A549 (cell line): ENCODE measurements at regions not wholly inside any gene's neighbourhood (a gene's known extent, or its start where the extent isn't known, plus 50 kb on each side); places are given as distances from the start of the nearest gene placed in this dataset.

ENCODE experiments used
- ATAC-seq, 2 experiments: fragments of 200-7000 bp in 1 of 2; fragments of >200 bp in 1 of 2; cut with Nextera tagmentation in 1 of 2; cut with Tn5 transposase in 1 of 2; 3 replicates each; pipeline versions ENCODE4 v1.8.0 to v1.9.1; 2018 to 2020; ENCODE audit warnings: mild to moderate bottlenecking in 1 of 2, moderate library complexity in 1 of 2
- CTCF ChIA-PET: fragments of 300-600 bp; sonication (Branson Sonifier 250); formaldehyde crosslinking; extraction: SDS; loops from one replicate; lab custom pipeline; 2021; ENCODE audit warnings: antibody characterized with exemption, inconsistent platforms; lab: Yijun Ruan, JAX
- POLR2A ChIA-PET: fragments of 350-600 bp; formaldehyde crosslinking; extraction: SDS; loops from one replicate; lab custom pipeline; 2021; ENCODE audit warnings: antibody characterized with exemption, inconsistent platforms; lab: Yijun Ruan, JAX
- DNase-seq, 2 experiments: peaks; one replicate each; pipeline versions ENCODE4 v3.0.0 to v3.0.0-alpha.2; 2011 to 2016; ENCODE audit warnings: low read depth in 1 of 2, low spot score in 1 of 2
- FAIRE-seq: peaks from 2 replicates; lab custom pipeline; 2011; peaks lifted over from hg19 to GRCh38; lab: Jason Lieb, UNC
- H3K27ac ChIP-seq, 2 experiments: fragments of >200 bp; sonication (Bioruptor Twin); formaldehyde crosslinking; 3 replicates each; pipeline ENCODE4 v1.5.1; 2016 to 2017
- H3K4me1 ChIP-seq: fragments of >200 bp; sonication (Bioruptor Twin); formaldehyde crosslinking; 3 replicates; pipeline ENCODE4 v1.6.1; 2016
- H3K4me2 ChIP-seq: fragments of >200 bp; sonication (Bioruptor Twin); formaldehyde crosslinking; 3 replicates; pipeline ENCODE4 v1.6.1; 2016
- H3K4me3 ChIP-seq: fragments of >200 bp; sonication (Bioruptor Twin); formaldehyde crosslinking; 3 replicates; pipeline ENCODE4 v1.5.1; 2016
- H3K9me3 ChIP-seq: fragments of >200 bp; sonication (Bioruptor Twin); formaldehyde crosslinking; 3 replicates; pipeline ENCODE4 v1.6.1; 2016
- ATOH8 ChIP-seq: fragments of 250-450 bp; sonication (Bioruptor Pico); IDR thresholded peaks from 2 replicates; pipeline ENCODE4 v1.5.0; 2020; ENCODE audit warnings: low read depth, mild to moderate bottlenecking, moderate library complexity
- BHLHE40 ChIP-seq: IDR thresholded peaks from 2 replicates; pipeline ENCODE4 v1.6.1; 2012; ENCODE audit warnings: low read depth, low read length, inconsistent platforms
- CBX2 ChIP-seq: fragments of 200-600 bp; sonication (generic); IDR thresholded peaks from 2 replicates; pipeline ENCODE4 v1.6.1; 2016; ENCODE audit warnings: low read depth, mild to moderate bottlenecking, borderline replicate concordance
- CBX8 ChIP-seq: fragments of 200-600 bp; sonication (generic); IDR thresholded peaks from 2 replicates; pipeline ENCODE4 v1.6.1; 2016
- CEBPB ChIP-seq, 2 experiments: fragments of >200 bp in 1 of 2; sonication (Bioruptor Twin) in 1 of 2; formaldehyde crosslinking in 1 of 2; IDR thresholded peaks; 2 replicates each; pipeline ENCODE4 v1.6.1; 2012 to 2016
- CTCF ChIP-seq: fragments of >200 bp; sonication (Bioruptor Twin); formaldehyde crosslinking; IDR thresholded peaks from 3 replicates; pipeline ENCODE4 v1.5.1; 2016
- EHF ChIP-seq: fragments of 250-450 bp; sonication (Bioruptor Pico); IDR thresholded peaks from 2 replicates; pipeline ENCODE4 v1.5.0; 2020; ENCODE audit warnings: mild to moderate bottlenecking
- ELK1 ChIP-seq: fragments of 150-350 bp; IDR thresholded peaks from 2 replicates; pipeline ENCODE4 v1.6.1; 2014; ENCODE audit warnings: low read depth, mild to moderate bottlenecking, low read length
- EP300 ChIP-seq, 2 experiments: fragments of >200 bp; sonication (Bioruptor Twin); formaldehyde crosslinking; IDR thresholded peaks; 2 replicates in 1 of 2; 3 replicates in 1 of 2; pipeline ENCODE4 v1.6.1; 2016 to 2017
- FOSB ChIP-seq: fragments of 250-450 bp; sonication (Bioruptor Pico); IDR thresholded peaks from 2 replicates; pipeline ENCODE4 v1.5.0; 2020; ENCODE audit warnings: mild to moderate bottlenecking, moderate library complexity
- FOXS1 ChIP-seq: fragments of 250-450 bp; sonication (Bioruptor Pico); IDR thresholded peaks from 2 replicates; pipeline ENCODE4 v1.5.0; 2020; ENCODE audit warnings: mild to moderate bottlenecking, moderate library complexity
- GATA3 ChIP-seq: IDR thresholded peaks from 2 replicates; pipeline ENCODE4 v1.6.1; 2012; ENCODE audit warnings: borderline replicate concordance
- HDAC2 ChIP-seq: fragments of 200-600 bp; sonication (generic); IDR thresholded peaks from 2 replicates; pipeline ENCODE4 v1.6.1; 2016
- KDM5A ChIP-seq: fragments of 200-600 bp; sonication (generic); IDR thresholded peaks from 2 replicates; pipeline ENCODE4 v1.6.1; 2016; ENCODE audit warnings: antibody characterized with exemption, mild to moderate bottlenecking
- MAFK ChIP-seq: fragments of 450-650 bp; IDR thresholded peaks from 2 replicates; pipeline ENCODE4 v1.6.1; 2014; ENCODE audit not compliant: partially characterized antibody
- MAX ChIP-seq: IDR thresholded peaks from 2 replicates; pipeline ENCODE4 v1.6.1; 2012
- MAZ ChIP-seq: fragments of 150-350 bp; IDR thresholded peaks from 2 replicates; pipeline ENCODE4 v1.6.1; 2014; ENCODE audit warnings: antibody characterized with exemption, low read depth, low read length, borderline replicate concordance
- MYC ChIP-seq: IDR thresholded peaks from 2 replicates; pipeline ENCODE4 v1.6.1; 2012; ENCODE audit warnings: mild to moderate bottlenecking, inconsistent platforms, low read length, improper control_type of control experiment, borderline replicate concordance
- NPAS2 ChIP-seq: fragments of 250-450 bp; sonication (Bioruptor Pico); IDR thresholded peaks from 2 replicates; pipeline ENCODE4 v1.8.0; 2022; ENCODE audit warnings: mild to moderate bottlenecking, moderate library complexity, borderline replicate concordance
- PHF8 ChIP-seq: fragments of 200-600 bp; sonication (generic); IDR thresholded peaks from 2 replicates; pipeline ENCODE4 v1.6.1; 2016; ENCODE audit warnings: low read depth, mild to moderate bottlenecking, antibody characterized with exemption, moderate library complexity, borderline replicate concordance
- POLR2AphosphoS2 ChIP-seq: conservative IDR thresholded peaks from 2 replicates; pipeline ENCODE4 v1.6.1; 2012; ENCODE audit warnings: low read length, improper control_type of control experiment, inconsistent platforms
- RAD21 ChIP-seq, 2 experiments: fragments of >200 bp in 1 of 2; sonication (Bioruptor Twin) in 1 of 2; formaldehyde crosslinking in 1 of 2; IDR thresholded peaks in 1 of 2; conservative IDR thresholded peaks in 1 of 2; 2 replicates in 1 of 2; 3 replicates in 1 of 2; pipeline ENCODE4 v1.6.1; 2012 to 2018; ENCODE audit warnings: inconsistent platforms in 1 of 2
- RARB ChIP-seq: fragments of 250-450 bp; sonication (Bioruptor Pico); IDR thresholded peaks from 2 replicates; pipeline ENCODE4 v1.8.0; 2021; ENCODE audit warnings: mild to moderate bottlenecking, moderate library complexity
- RCOR1 ChIP-seq: fragments of 150-350 bp; IDR thresholded peaks from 2 replicates; pipeline ENCODE4 v1.6.1; 2014; ENCODE audit warnings: antibody characterized with exemption, low read length, low read depth
- RFX5 ChIP-seq: fragments of 450-650 bp; IDR thresholded peaks from 2 replicates; pipeline ENCODE4 v1.7.1; 2014; ENCODE audit warnings: antibody characterized with exemption, mild to moderate bottlenecking, moderate library complexity
- SREBF2 ChIP-seq: fragments of 450-650 bp; IDR thresholded peaks from 2 replicates; pipeline ENCODE4 v1.6.1; 2014; ENCODE audit warnings: mild to moderate bottlenecking, moderate library complexity
- TFCP2L1 ChIP-seq: fragments of 250-450 bp; sonication (Bioruptor Pico); IDR thresholded peaks from 2 replicates; pipeline ENCODE4 v1.5.0; 2021; ENCODE audit warnings: mild to moderate bottlenecking
- USF2 ChIP-seq: fragments of 450-650 bp; IDR thresholded peaks from 2 replicates; pipeline ENCODE4 v1.6.1; 2014; ENCODE audit warnings: antibody characterized with exemption
- ZC3H11A ChIP-seq: fragments of 450-650 bp; IDR thresholded peaks from 2 replicates; pipeline ENCODE4 v1.6.1; 2014; ENCODE audit warnings: antibody characterized with exemption, mild to moderate bottlenecking
- ZNF302 ChIP-seq: fragments of 250-450 bp; sonication (Bioruptor Pico); IDR thresholded peaks from 2 replicates; pipeline ENCODE4 v1.9.0; 2021; ENCODE audit warnings: inconsistent platforms, mild to moderate bottlenecking, moderate library complexity
- ZSCAN20 ChIP-seq: fragments of 250-450 bp; sonication (Bioruptor Pico); IDR thresholded peaks from 2 replicates; pipeline ENCODE4 v1.8.0; 2022; ENCODE audit warnings: mild to moderate bottlenecking, moderate library complexity
- WGBS: methylation state at CpG from one replicate; pipeline ENCODE4 v1.1.6; 2017; ENCODE audit errors: missing lambda C conversion rate; 5-methylcytosine and 5-hydroxymethylcytosine counted together

GRCh38 chr7:16021851-16022250 lies 335.4 kb upstream of the MEOX2 start:
- Histone ChIP-seq H3K27ac (no peak overlapping the region), H3K4me1 (no peaks in the 10 kb centered on the region), H3K4me2 (no peak overlapping the region), H3K4me3 (no peak overlapping the region), H3K9me3 (no peaks in the 10 kb centered on the region)
- TF ChIP-seq RCOR1 (no peak), FOSB (CRISPR knock-in tag) (no peak), RFX5 (no peak), GATA3 (no peak), NPAS2 (no peak), ATOH8 (CRISPR knock-in tag) (no peak), EHF (CRISPR knock-in tag) (no peak), ZSCAN20 (CRISPR knock-in tag) (no peak), KDM5A (no peak), RAD21 (conservative IDR thresholded peaks at IDR 0.05 in 1 of 2, IDR thresholded peaks at IDR 0.05 in 1 of 2) (no peak), ELK1 (no peak), POLR2AphosphoS2 (no peak), ZC3H11A (no peak), CBX8 (no peak), HDAC2 (no peak), CBX2 (no peak), SREBF2 (no peak), ZNF302 (CRISPR knock-in tag) (no peak), PHF8 (no peak)
- ChIA-PET CTCF (no interaction called here), POLR2A (no interaction called here)
- DNase-seq = no peak
- FAIRE-seq = no peak
- no peak for ATAC-seq
- 35% methylated on average over 1 of the region's 1 CpG for WGBS

- TF ChIP-seq RAD21 (conservative IDR thresholded peaks at IDR 0.05 in 1 of 2, IDR thresholded peaks at IDR 0.05 in 1 of 2) = no peak
- TF ChIP-seq NPAS2 = no peak
- no peak for TF ChIP-seq FOXS1
- no peak for TF ChIP-seq USF2
- TF ChIP-seq ELK1 = no peak
- TF ChIP-seq CTCF = no peak
- TF ChIP-seq MAFK = no peak
- no peak for TF ChIP-seq SREBF2
- TF ChIP-seq EHF (CRISPR knock-in tag) = no peak
- TF ChIP-seq TFCP2L1 (CRISPR knock-in tag) = no peak
- TF ChIP-seq BHLHE40 = no peak
- TF ChIP-seq MAX = no peak
- no peak for TF ChIP-seq EP300 (IDR thresholded peaks at IDR 0.05)
- TF ChIP-seq MAZ = no peak
- TF ChIP-seq RARB (CRISPR knock-in tag) = no peak
- no peak for TF ChIP-seq MYC
- no peak for TF ChIP-seq POLR2AphosphoS2
- no peak for TF ChIP-seq CEBPB (IDR thresholded peaks at IDR 0.05)
- FAIRE-seq (no peak), ATAC-seq (no peak), DNase-seq (no peak)
- Histone ChIP-seq H3K9me3 (no peaks in the 10 kb centered on the region), H3K4me3 (no peak overlapping the region), H3K4me2 (no peak overlapping the region), H3K4me1 (no peaks in the 10 kb centered on the region), H3K27ac (no peak overlapping the region)
- ChIA-PET POLR2A (no interaction called here), CTCF (no interaction called here)
These were observed 329.5 kb upstream of the MEOX2 start for GRCh38 chr7:16015981-16016380.
